Lower lobe of right lung (tissue), 2 donors: ENCODE measurements at regions not wholly inside any gene's neighbourhood (a gene's known extent, or its start where the extent isn't known, plus 50 kb on each side); places are given as distances from the start of the nearest gene placed in this dataset.

ENCODE experiments used
- ATAC-seq, 2 donors: fragments of 200-7000 bp; cut with Tn5 transposase; one replicate each; pipeline ENCODE4 v1.9.1; 2020 to 2022; ENCODE audit warnings: mild to moderate bottlenecking in 2 of 2, moderate library complexity in 2 of 2
- DNase-seq: peaks from one replicate; pipeline ENCODE4 v3.0.0-alpha.2; 2020
- H3K27ac ChIP-seq: fragments of 200-600 bp; one replicate; pipeline ENCODE4 v1.8.0; 2022
- H3K27me3 ChIP-seq: fragments of 200-600 bp; one replicate; pipeline ENCODE4 v1.8.0; 2022; ENCODE audit warnings: low read depth
- H3K36me3 ChIP-seq: fragments of 200-600 bp; one replicate; pipeline ENCODE4 v1.8.0; 2022; ENCODE audit warnings: mild to moderate bottlenecking
- H3K4me1 ChIP-seq: fragments of 200-600 bp; one replicate; pipeline ENCODE4 v1.8.0; 2022
- H3K4me3 ChIP-seq: fragments of 200-600 bp; one replicate; pipeline ENCODE4 v1.8.0; 2022; ENCODE audit warnings: mild to moderate bottlenecking
- H3K9me3 ChIP-seq: fragments of 200-600 bp; one replicate; pipeline ENCODE4 v1.8.0; 2022
- CTCF ChIP-seq: fragments of 200-600 bp; IDR thresholded peaks from one replicate; pipeline ENCODE4 v1.8.0; 2022; ENCODE audit warnings: antibody characterized with exemption, mild to moderate bottlenecking
- intact Hi-C: fragments of 100-400 bp; cut with DNase I; formaldehyde crosslinking; loops from one replicate; pipeline ENCODE4 v1.11.0; 2022
- donor health status: DM: no; HTN: yes; CAD: no; lungs with severe emphysema.

GRCh38 chr1:70490153-70490552, 79.1 kb downstream of the CTH start:
- Histone ChIP-seq H3K4me1 (peaks cover 4% of the 10 kb centered on the region), H3K9me3 (no peaks in the 10 kb centered on the region), H3K27ac (no peak overlapping the region), H3K27me3 (no peaks in the 10 kb centered on the region), H3K36me3 (no peaks in the 10 kb centered on the region), H3K4me3 (no peak overlapping the region)
- intact Hi-C loops = no loop called here
- no peak for ATAC-seq
- TF ChIP-seq CTCF = no peak
- DNase-seq = no peak

GRCh38 chr1:70495370-70495769, 84.3 kb downstream of the CTH start:
- Histone ChIP-seq H3K4me3 (no peak overlapping the region), H3K9me3 (no peaks in the 10 kb centered on the region), H3K36me3 (no peaks in the 10 kb centered on the region), H3K4me1 (no peaks in the 10 kb centered on the region), H3K27me3 (no peaks in the 10 kb centered on the region), H3K27ac (no peak overlapping the region)
- no peak for TF ChIP-seq CTCF
- intact Hi-C loops = no loop called here
- no peak for ATAC-seq
- DNase-seq = no peak

- Histone ChIP-seq H3K27me3 (no peaks in the 10 kb centered on the region), H3K4me3 (no peak overlapping the region), H3K36me3 (no peaks in the 10 kb centered on the region), H3K4me1 (no peaks in the 10 kb centered on the region), H3K9me3 (no peaks in the 10 kb centered on the region), H3K27ac (no peak overlapping the region)
- DNase-seq (no peak), ATAC-seq (no peak)
- TF ChIP-seq CTCF = no peak
- intact Hi-C loops = no loop called here
Observed at GRCh38 chr1:70496181-70496580, 85.1 kb downstream of the CTH start.

- no peak for DNase-seq
Observed at GRCh38 chr1:70497152-70497551, 86.1 kb downstream of the CTH start.

GRCh38 chr1:70498666-70499065, 87.6 kb downstream of the CTH start:
- Histone ChIP-seq H3K4me1 (no peaks in the 10 kb centered on the region), H3K4me3 (no peak overlapping the region), H3K9me3 (no peaks in the 10 kb centered on the region), H3K27me3 (no peaks in the 10 kb centered on the region), H3K27ac (no peak overlapping the region), H3K36me3 (no peaks in the 10 kb centered on the region)
- DNase-seq = no peak
- ATAC-seq = no peak
- no peak for TF ChIP-seq CTCF
- intact Hi-C loops = no loop called here

More at GRCh38 chr1:70497152-70497551, 86.1 kb downstream of the CTH start:
- Histone ChIP-seq H3K27me3 (no peaks in the 10 kb centered on the region), H3K9me3 (no peaks in the 10 kb centered on the region), H3K4me3 (no peak overlapping the region), H3K27ac (no peak overlapping the region), H3K4me1 (no peaks in the 10 kb centered on the region), H3K36me3 (no peaks in the 10 kb centered on the region)
- intact Hi-C loops = no loop called here
- no peak for ATAC-seq
- TF ChIP-seq CTCF = no peak

- Histone ChIP-seq H3K9me3 (no peaks in the 10 kb centered on the region), H3K27me3 (no peaks in the 10 kb centered on the region), H3K4me3 (no peak overlapping the region), H3K4me1 (no peaks in the 10 kb centered on the region), H3K36me3 (no peaks in the 10 kb centered on the region), H3K27ac (no peak overlapping the region)
- intact Hi-C loops = loop anchor here (10.0 kb wide), 1 partner anchor 205 kb away; no protein-coding TSS in a partner anchor
- DNase-seq (no peak), ATAC-seq (no peak)
- no peak for TF ChIP-seq CTCF
Observed at GRCh38 chr1:70499695-70500094, 88.6 kb downstream of the CTH start.
